H1 (cell line): ENCODE measurements at regions not wholly inside any gene's neighbourhood (a gene's known extent, or its start where the extent isn't known, plus 50 kb on each side); places are given as distances from the start of the nearest gene placed in this dataset.

Experiments
- CTCF ChIA-PET: fragments of 300-600 bp; sonication (Branson Sonifier 250); formaldehyde crosslinking; loops from one replicate; lab custom pipeline; 2021; ENCODE audit not compliant: partially characterized antibody; lab: Charles Lee
- POLR2A ChIA-PET: fragments of 300-600 bp; sonication (Branson Sonifier 250); formaldehyde crosslinking; loops from one replicate; lab custom pipeline; 2021; ENCODE audit warnings: inconsistent platforms; ENCODE audit not compliant: partially characterized antibody; lab: Charles Lee
- DNase-seq, 2 experiments: peaks; one replicate each; pipeline versions ENCODE4 v3.0.0 to v3.0.0-alpha.2; 2010 to 2022; ENCODE audit warnings: low spot score in 2 of 2, low read depth in 1 of 2, mixed read lengths in 1 of 2
- FAIRE-seq: peaks from 2 replicates; lab custom pipeline; 2011; peaks lifted over from hg19 to GRCh38; lab: Jason Lieb, UNC
- H2AFZ ChIP-seq: 2 replicates; pipeline ENCODE4 v1.8.1; 2012; ENCODE audit warnings: low read length, inconsistent platforms
- H2AK5ac ChIP-seq: 2 replicates; pipeline ENCODE4 v1.6.1; 2013; ENCODE audit warnings: low read depth, low read length
- H2BK120ac ChIP-seq: replicated peaks from 2 replicates; pipeline ENCODE3; 2013; ENCODE audit warnings: low read depth, low read length, inconsistent platforms
- H2BK12ac ChIP-seq: 2 replicates; pipeline ENCODE4 v1.6.1; 2013; ENCODE audit warnings: low read depth, low read length
- H2BK15ac ChIP-seq: 2 replicates; pipeline ENCODE4 v1.6.1; 2013; ENCODE audit warnings: low read length
- H2BK20ac ChIP-seq: 2 replicates; pipeline ENCODE4 v1.6.1; 2013; ENCODE audit warnings: low read length
- H2BK5ac ChIP-seq: 2 replicates; pipeline ENCODE4 v1.6.1; 2013; ENCODE audit warnings: low read depth, low read length
- H3K14ac ChIP-seq: 2 replicates; pipeline ENCODE4 v1.6.1; 2013; ENCODE audit warnings: inconsistent platforms; ENCODE audit not compliant: insufficient read length
- H3K18ac ChIP-seq: 2 replicates; pipeline ENCODE4 v1.6.1; 2013; ENCODE audit warnings: low read length; ENCODE audit errors: extremely low read depth
- H3K23ac ChIP-seq: 2 replicates; pipeline ENCODE4 v1.6.1; 2013; ENCODE audit warnings: inconsistent platforms; ENCODE audit not compliant: insufficient read length
- H3K23me2 ChIP-seq: 2 replicates; pipeline ENCODE4 v1.6.1; 2013; ENCODE audit warnings: low read depth, low read length
- H3K27ac ChIP-seq: 2 replicates; pipeline ENCODE4 v1.6.1; 2011; ENCODE audit warnings: low read depth, low read length, inconsistent platforms
- H3K27me3 ChIP-seq, 4 experiments: replicated peaks in 1 of 4; 1 replicate in 1 of 4; 2 replicates in 3 of 4; pipeline versions ENCODE4 v1.6.1 to v1.8.1; 2011 to 2013; ENCODE audit warnings: low read length in 3 of 4, mild to moderate bottlenecking in 3 of 4, inconsistent platforms in 2 of 4, mixed read lengths in 2 of 4, moderate library complexity in 1 of 4; ENCODE audit not compliant: control insufficient read depth in 3 of 4, insufficient read depth in 3 of 4; ENCODE audit errors: extremely low read depth in 1 of 4
- H3K36me3 ChIP-seq, 4 experiments: 2 replicates each; pipeline versions ENCODE4 v1.6.1 to v1.8.1; 2011 to 2013; ENCODE audit warnings: mild to moderate bottlenecking in 4 of 4, low read length in 3 of 4, moderate library complexity in 2 of 4, control low read depth in 1 of 4, inconsistent platforms in 1 of 4; ENCODE audit not compliant: insufficient read depth in 4 of 4, control insufficient read depth in 2 of 4
- H3K4ac ChIP-seq: replicated peaks from 2 replicates; pipeline ENCODE3; 2013; ENCODE audit warnings: low read length, low read depth, mixed read lengths, inconsistent platforms; ENCODE audit not compliant: insufficient read length
- H3K4me1 ChIP-seq, 4 experiments: replicated peaks in 1 of 4; 1 replicate in 1 of 4; 2 replicates in 3 of 4; pipeline versions ENCODE4 v1.6.1 to v1.8.1; 2011 to 2013; ENCODE audit warnings: low read length in 3 of 4, inconsistent platforms in 2 of 4, mixed read lengths in 1 of 4; ENCODE audit not compliant: insufficient read depth in 4 of 4, control insufficient read depth in 3 of 4
- H3K4me2 ChIP-seq, 2 experiments: 2 replicates each; pipeline versions ENCODE4 v1.6.1 to v1.8.1; 2011 to 2013; ENCODE audit warnings: low read depth in 2 of 2, low read length in 2 of 2, control low read depth in 1 of 2, inconsistent platforms in 1 of 2, mild to moderate bottlenecking in 1 of 2; ENCODE audit not compliant: insufficient read depth in 1 of 2
- H3K4me3 ChIP-seq, 4 experiments: fragments of 200-600, 300-600 bp in 1 of 4; sonication (generic), shearing (Covaris generic), sonication (Bioruptor Twin) in 1 of 4; 2 replicates each; pipeline versions ENCODE4 v1.5.1 to v1.8.1; 2011 to 2016; ENCODE audit warnings: low read length in 4 of 4, low read depth in 3 of 4, control low read depth in 2 of 4, inconsistent platforms in 2 of 4, mild to moderate bottlenecking in 2 of 4, mixed read lengths in 1 of 4, moderate library complexity in 1 of 4; ENCODE audit not compliant: insufficient read depth in 2 of 4; ENCODE audit errors: extremely low read depth in 1 of 4
- H3K56ac ChIP-seq: replicated peaks from 2 replicates; pipeline ENCODE3; 2013; ENCODE audit warnings: low read depth, mild to moderate bottlenecking, mixed read lengths, low read length, inconsistent platforms; ENCODE audit not compliant: insufficient read length
- H3K79me1 ChIP-seq: 2 replicates; pipeline ENCODE4 v1.6.1; 2013; ENCODE audit warnings: low read depth, low read length, control low read depth
- H3K79me2 ChIP-seq, 2 experiments: 2 replicates each; pipeline versions ENCODE4 v1.6.1 to v1.8.1; 2012 to 2013; ENCODE audit warnings: low read length in 2 of 2, mild to moderate bottlenecking in 2 of 2, inconsistent platforms in 1 of 2; ENCODE audit not compliant: insufficient read depth in 2 of 2, control insufficient read depth in 1 of 2
- H3K9ac ChIP-seq, 4 experiments: replicated peaks in 1 of 4; 1 replicate in 1 of 4; 2 replicates in 3 of 4; pipeline versions ENCODE4 v1.6.1 to v1.8.1; 2011 to 2013; ENCODE audit warnings: low read depth in 3 of 4, low read length in 3 of 4, control low read depth in 2 of 4, mild to moderate bottlenecking in 2 of 4, moderate library complexity in 2 of 4, inconsistent platforms in 1 of 4; ENCODE audit errors: extremely low read depth in 1 of 4
- H3K9me3 ChIP-seq, 2 experiments: 2 replicates each; pipeline versions ENCODE4 v1.6.1 to v1.8.1; 2012 to 2013; ENCODE audit warnings: mild to moderate bottlenecking in 2 of 2, moderate library complexity in 2 of 2, control low read depth in 1 of 2, inconsistent platforms in 1 of 2, low read depth in 1 of 2, low read length in 1 of 2, mixed read lengths in 1 of 2; ENCODE audit not compliant: insufficient read depth in 2 of 2
- H4K20me1 ChIP-seq, 2 experiments: replicated peaks in 1 of 2; 2 replicates each; pipeline versions ENCODE3 to v1.8.1; 2011 to 2013; ENCODE audit warnings: inconsistent platforms in 2 of 2, low read length in 2 of 2, mild to moderate bottlenecking in 1 of 2; ENCODE audit not compliant: insufficient read depth in 2 of 2, control insufficient read depth in 1 of 2
- H4K5ac ChIP-seq: 2 replicates; pipeline ENCODE4 v1.6.1; 2013; ENCODE audit warnings: low read length, low read depth, mixed read lengths, inconsistent platforms; ENCODE audit not compliant: insufficient read length
- H4K8ac ChIP-seq: 2 replicates; pipeline ENCODE4 v1.8.0; 2013; ENCODE audit warnings: mild to moderate bottlenecking, moderate library complexity, low read length, inconsistent platforms; ENCODE audit not compliant: insufficient read depth; ENCODE audit errors: extremely low read depth
- H4K91ac ChIP-seq: replicated peaks from 2 replicates; pipeline ENCODE3; 2013; ENCODE audit warnings: low read length, mixed read lengths, inconsistent platforms; ENCODE audit not compliant: insufficient read length
- EGR1 ChIP-seq: IDR thresholded peaks from 2 replicates; pipeline ENCODE4 v1.6.1; 2011; ENCODE audit warnings: low read depth, low read length, borderline replicate concordance
- WGBS, 2 experiments: shearing (Covaris generic) in 1 of 2; methylation state at CpG; one replicate each; pipeline versions ENCODE4 v1.1.6 to v1.1.7; 2013 to 2015; ENCODE audit warnings: low lambda C conversion rate in 2 of 2, mixed read lengths in 2 of 2, inconsistent platforms in 1 of 2, low coverage in 1 of 2, missing lambda C conversion rate in 1 of 2; ENCODE audit not compliant: insufficient replicate concordance in 2 of 2, insufficient coverage in 1 of 2, insufficient read length in 1 of 2; ENCODE audit errors: extremely low coverage in 1 of 2, missing lambda C conversion rate in 1 of 2; 5-methylcytosine and 5-hydroxymethylcytosine counted together

- H3K14ac ChIP-seq = no peak overlapping the region
- H3K23me2 ChIP-seq = no peaks in the 10 kb centered on the region; the same call in 1 of the 2 replicates
- H3K79me1 ChIP-seq = no peaks in the 10 kb centered on the region
- H2BK12ac ChIP-seq = no peak overlapping the region
- no peak overlapping the region for H3K4me2 ChIP-seq
- no peak overlapping the region for H3K4me3 ChIP-seq
- H4K5ac ChIP-seq = no peak overlapping the region
- no peak for DNase-seq
- CTCF ChIA-PET = interaction anchor here (0.6 to 2.1 kb wide), 14 partner anchors 8 to 671 kb away, joined by 3 to 12 read pairs (median 4); no protein-coding TSS in a partner anchor
- no peak overlapping the region for H3K23ac ChIP-seq
- H2AK5ac ChIP-seq = no peak overlapping the region
- no peaks in the 10 kb centered on the region; a peak in 1 of 7 replicates for H3K4me1 ChIP-seq
- no peak overlapping the region for H2AFZ ChIP-seq
- H4K91ac ChIP-seq = peak overlapping the region; percentile 12
- H4K20me1 ChIP-seq = no peaks in the 10 kb centered on the region
- H3K79me2 ChIP-seq = no peaks in the 10 kb centered on the region
- no peak overlapping the region for H3K27ac ChIP-seq
- no peak overlapping the region for H3K56ac ChIP-seq
- no peaks in the 10 kb centered on the region for H3K36me3 ChIP-seq
- no peak overlapping the region for H2BK5ac ChIP-seq
- H3K18ac ChIP-seq = no peak overlapping the region
- H2BK15ac ChIP-seq = peak overlapping the region; percentile 47; the same call in 1 of the 2 replicates
- no peak overlapping the region for H4K8ac ChIP-seq
- peaks cover 0 to 1% (median 0%) of the 10 kb centered on the region in 4 experiments; a peak in 1 of 7 replicates for H3K27me3 ChIP-seq
- POLR2A ChIA-PET = no interaction called here
- H3K4ac ChIP-seq = no peak overlapping the region
- FAIRE-seq = no peak
- 0 out of 2 replicates have a peak overlapping the region, but pooled peaks have one; percentile 25 for H2BK20ac ChIP-seq
- H2BK120ac ChIP-seq = no peak overlapping the region
- WGBS, 2 experiments = 89% methylated on average over 7 of the region's 7 CpGs; no CpG with 5 or more reads in 1 of the 2 experiments
- H3K9me3 ChIP-seq = no peaks in the 10 kb centered on the region
- H3K9ac ChIP-seq = no peak overlapping the region
- TF ChIP-seq EGR1 = no peak
These were observed 187.6 kb upstream of the GRAMD2B start for GRCh38 chr5:126235628-126236027.
